ENCODE measurements at regions not wholly inside any gene's neighbourhood (a gene's known extent, or its start where the extent isn't known, plus 50 kb on each side); places are given as distances from the start of the nearest gene placed in this dataset.

- TF ChIP-seq, protein P1, sequence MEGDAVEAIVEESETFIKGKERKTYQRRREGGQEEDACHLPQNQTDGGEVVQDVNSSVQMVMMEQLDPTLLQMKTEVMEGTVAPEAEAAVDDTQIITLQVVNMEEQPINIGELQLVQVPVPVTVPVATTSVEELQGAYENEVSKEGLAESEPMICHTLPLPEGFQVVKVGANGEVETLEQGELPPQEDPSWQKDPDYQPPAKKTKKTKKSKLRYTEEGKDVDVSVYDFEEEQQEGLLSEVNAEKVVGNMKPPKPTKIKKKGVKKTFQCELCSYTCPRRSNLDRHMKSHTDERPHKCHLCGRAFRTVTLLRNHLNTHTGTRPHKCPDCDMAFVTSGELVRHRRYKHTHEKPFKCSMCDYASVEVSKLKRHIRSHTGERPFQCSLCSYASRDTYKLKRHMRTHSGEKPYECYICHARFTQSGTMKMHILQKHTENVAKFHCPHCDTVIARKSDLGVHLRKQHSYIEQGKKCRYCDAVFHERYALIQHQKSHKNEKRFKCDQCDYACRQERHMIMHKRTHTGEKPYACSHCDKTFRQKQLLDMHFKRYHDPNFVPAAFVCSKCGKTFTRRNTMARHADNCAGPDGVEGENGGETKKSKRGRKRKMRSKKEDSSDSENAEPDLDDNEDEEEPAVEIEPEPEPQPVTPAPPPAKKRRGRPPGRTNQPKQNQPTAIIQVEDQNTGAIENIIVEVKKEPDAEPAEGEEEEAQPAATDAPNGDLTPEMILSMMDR (IDR thresholded peaks at IDR 0.05) = no peak
- TF ChIP-seq POLR2AphosphoS5 (IDR thresholded peaks at IDR 0.05; ENCODE audit: low read depth, low read length) = no peak
- TF ChIP-seq SIN3A (IDR thresholded peaks at IDR 0.05; ENCODE audit: borderline replicate concordance, insufficient read depth, low read depth, low read length) = no peak
- TF ChIP-seq TCF7L2 (IDR thresholded peaks at IDR 0.05; ENCODE audit: low read depth, low read length) = no peak
- TF ChIP-seq, protein P2, sequence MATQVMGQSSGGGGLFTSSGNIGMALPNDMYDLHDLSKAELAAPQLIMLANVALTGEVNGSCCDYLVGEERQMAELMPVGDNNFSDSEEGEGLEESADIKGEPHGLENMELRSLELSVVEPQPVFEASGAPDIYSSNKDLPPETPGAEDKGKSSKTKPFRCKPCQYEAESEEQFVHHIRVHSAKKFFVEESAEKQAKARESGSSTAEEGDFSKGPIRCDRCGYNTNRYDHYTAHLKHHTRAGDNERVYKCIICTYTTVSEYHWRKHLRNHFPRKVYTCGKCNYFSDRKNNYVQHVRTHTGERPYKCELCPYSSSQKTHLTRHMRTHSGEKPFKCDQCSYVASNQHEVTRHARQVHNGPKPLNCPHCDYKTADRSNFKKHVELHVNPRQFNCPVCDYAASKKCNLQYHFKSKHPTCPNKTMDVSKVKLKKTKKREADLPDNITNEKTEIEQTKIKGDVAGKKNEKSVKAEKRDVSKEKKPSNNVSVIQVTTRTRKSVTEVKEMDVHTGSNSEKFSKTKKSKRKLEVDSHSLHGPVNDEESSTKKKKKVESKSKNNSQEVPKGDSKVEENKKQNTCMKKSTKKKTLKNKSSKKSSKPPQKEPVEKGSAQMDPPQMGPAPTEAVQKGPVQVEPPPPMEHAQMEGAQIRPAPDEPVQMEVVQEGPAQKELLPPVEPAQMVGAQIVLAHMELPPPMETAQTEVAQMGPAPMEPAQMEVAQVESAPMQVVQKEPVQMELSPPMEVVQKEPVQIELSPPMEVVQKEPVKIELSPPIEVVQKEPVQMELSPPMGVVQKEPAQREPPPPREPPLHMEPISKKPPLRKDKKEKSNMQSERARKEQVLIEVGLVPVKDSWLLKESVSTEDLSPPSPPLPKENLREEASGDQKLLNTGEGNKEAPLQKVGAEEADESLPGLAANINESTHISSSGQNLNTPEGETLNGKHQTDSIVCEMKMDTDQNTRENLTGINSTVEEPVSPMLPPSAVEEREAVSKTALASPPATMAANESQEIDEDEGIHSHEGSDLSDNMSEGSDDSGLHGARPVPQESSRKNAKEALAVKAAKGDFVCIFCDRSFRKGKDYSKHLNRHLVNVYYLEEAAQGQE (IDR thresholded peaks at IDR 0.05; ENCODE audit: insufficient read depth in 1 of 2, low read depth in 2 of 2, low read length in 1 of 2) = no peak
Measured at GRCh38 chr6:47890326-47890875, 108.6 kb downstream of the OPN5 start.
